DMS153 (cell line): ENCODE measurements at regions not wholly inside any gene's neighbourhood (a gene's known extent, or its start where the extent isn't known, plus 50 kb on each side); places are given as distances from the start of the nearest gene placed in this dataset.
"Not testable (repeated sequence)": the region's sequence is repeated elsewhere in the genome, so short reads cannot be mapped to it uniquely, and the experiment has no call there.

ENCODE experiments used
- DNase-seq: peaks from one replicate; lab custom pipeline; 2025; lab: John Stamatoyannopoulos, UW

DNA sequence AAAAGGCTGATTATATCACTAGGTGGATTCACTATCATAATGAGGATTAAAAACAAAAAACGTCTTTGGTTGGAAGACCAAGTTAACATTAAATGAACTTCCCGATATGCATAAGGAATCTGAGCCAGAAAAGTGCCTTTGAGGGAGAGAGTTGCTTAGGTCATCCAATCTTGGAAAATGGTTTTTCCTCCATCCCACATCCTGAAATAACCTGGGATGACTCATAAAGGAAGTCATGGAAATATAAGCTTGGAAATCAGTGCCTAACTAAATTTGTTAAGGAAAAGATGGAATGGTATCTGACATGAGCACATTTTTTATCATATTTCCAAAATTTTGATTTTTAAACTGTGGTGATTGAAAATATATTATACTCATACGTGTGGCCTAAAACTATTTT, 66.0 kb downstream of the KBTBD8 start:
- no peak for DNase-seq

DNA sequence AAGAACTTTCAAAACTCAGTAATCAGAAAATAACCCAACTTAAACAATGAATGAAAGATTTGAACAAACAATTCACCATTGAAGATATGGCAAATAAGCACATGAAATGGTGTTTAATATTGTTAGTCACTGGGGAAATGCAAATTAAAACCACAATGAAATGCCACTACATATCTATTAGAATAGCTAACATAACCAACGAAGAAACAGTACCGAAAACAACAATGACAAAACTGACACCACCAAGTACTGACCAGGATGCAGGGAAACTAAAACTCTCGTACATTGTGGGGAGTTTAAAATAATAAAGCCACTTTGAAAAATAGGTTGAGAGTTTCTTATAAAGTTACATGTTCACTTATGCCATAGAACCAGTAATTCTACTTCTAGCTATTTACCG, 69.1 kb downstream of the KBTBD8 start:
- DNase-seq: no peak

DNA sequence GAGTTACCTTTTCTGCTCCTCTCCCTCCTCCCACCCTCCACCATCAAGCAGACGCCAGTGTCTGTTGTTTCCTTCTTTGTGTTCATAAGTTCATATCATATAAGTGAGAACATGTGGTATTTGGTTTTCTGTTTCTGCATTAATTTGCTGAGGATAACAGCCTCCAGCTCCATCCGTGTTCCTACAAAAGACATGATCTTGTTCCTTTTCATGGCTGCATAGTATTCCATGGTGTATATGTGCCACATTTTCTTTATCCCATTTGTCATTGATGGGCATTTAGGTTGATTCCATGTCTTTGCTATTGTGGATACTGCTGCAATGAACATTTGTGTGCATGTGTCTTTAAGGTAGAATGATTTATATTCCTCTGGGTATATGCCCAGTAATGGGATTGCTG, 74.5 kb downstream of the KBTBD8 start:
- DNase-seq: not testable (repeated sequence)

DNA sequence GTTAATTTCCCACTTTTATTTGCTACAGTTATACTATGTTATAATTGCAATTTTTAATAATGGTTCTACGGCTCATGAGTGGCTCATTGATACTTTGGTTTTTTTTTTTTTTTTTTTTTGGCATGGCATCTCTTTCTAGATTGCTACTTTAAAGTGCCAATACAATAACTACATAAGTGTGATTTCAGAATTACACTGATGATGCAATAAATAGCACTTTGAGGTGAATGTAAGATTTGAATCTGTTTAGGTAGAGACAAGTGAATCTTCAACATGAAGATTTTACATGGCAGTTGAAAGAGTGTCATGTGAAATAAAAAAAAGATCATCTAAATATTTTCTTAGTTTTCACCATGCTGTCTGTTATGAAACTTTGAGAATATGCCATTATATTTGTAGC, 75.7 kb downstream of the KBTBD8 start:
- no peak for DNase-seq

DNA sequence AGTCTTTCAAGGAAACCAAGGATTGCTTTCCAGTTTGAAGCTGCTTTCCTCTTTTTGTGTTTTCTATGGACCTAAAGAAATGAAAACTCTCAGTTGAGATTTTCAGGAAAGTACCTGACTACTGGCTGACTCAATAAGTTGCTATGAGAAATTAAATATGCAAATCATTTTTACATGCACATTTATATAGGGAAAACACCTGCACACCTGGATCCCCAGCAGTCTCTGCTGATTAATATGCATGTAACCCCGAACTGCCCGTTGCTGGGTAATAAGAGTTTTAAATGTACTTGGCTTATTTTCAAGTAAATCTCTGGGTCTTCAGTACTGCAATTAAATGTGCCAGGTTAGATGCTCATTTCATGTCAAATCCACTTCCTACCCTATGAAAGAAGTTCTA, 77.2 kb downstream of the KBTBD8 start:
- no peak for DNase-seq

DNA sequence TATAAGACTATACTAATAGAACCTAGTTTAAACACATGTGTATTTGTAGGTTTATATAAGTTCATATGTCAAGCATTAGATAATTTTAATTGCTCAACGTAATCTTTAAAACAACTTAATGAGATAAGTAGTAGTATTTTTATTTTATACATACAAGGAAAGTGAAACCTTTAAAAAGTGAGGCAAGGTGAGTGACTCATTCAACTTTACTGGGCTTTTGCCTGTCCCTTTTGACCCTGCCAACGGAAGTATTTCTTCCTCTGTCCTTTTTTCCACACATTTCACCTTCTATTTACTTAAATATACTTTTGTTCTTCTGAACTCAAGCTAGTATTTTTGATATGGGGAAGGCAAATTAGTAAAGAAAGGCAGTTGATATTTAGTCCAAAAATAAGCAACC, 78.5 kb downstream of the KBTBD8 start:
- no peak for DNase-seq

DNA sequence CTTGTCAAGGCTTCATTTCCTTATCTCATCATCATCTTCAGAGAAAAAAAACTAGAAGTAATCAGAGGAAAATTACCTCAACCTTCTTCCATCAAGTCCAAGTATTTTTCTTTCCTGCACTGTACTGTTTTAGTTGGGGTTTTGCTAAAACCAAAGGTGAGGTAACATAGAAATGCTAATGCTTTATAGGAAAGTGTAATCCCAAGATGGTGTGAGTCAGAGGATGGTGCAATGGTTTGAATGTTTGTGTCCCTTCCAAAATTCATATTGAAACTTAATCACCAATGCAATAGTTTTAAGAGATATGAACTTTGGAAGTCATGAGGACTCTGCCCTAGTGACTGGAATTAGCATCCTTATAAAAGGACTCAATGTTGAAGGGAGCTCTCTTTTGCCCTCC, 79.5 kb downstream of the KBTBD8 start:
- DNase-seq: no peak

DNA sequence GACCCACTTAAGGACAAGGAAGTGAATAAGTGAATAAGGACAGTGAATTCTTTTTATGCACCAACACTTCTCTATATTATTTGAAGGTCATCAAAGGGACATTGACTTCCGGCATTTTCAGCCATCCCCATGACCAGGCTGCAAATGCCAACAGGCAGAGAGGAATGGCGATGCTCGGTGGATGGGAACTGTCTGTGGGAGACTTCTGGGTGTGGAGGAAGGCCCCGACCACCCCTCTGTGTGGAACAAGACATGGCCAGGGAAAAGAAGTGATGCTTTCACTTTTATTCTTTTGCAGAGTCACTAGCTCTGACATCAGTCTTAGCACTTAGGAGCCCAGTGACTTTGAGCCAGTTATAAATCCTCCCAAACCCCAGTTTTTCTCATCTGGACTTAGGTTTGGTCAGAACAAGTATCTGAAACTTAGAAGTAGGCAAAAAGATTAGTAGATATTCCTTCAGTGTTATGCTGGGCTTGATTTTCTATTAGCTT, 84.5 kb downstream of the KBTBD8 start:
- DNase-seq: no peak

DNA sequence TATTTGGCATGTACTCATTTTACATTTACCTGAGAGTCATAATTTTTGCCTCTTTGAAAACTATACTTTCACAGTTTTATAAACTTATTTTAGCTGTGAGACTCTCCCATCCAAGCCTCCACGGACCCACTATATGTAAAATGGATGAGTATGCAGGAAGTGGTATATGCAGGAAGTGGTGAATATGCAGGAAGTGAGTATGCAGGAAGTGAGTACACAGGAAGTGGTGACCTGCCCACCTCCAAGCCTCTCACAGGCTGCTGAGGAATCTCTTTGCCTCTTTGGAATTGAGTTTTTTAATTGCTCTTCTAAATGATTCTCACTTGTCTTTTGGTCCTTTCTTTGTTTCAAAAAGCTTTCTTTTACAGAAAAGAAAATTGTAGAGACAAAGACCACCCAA, 85.2 kb downstream of the KBTBD8 start:
- DNase-seq: no peak

DNA sequence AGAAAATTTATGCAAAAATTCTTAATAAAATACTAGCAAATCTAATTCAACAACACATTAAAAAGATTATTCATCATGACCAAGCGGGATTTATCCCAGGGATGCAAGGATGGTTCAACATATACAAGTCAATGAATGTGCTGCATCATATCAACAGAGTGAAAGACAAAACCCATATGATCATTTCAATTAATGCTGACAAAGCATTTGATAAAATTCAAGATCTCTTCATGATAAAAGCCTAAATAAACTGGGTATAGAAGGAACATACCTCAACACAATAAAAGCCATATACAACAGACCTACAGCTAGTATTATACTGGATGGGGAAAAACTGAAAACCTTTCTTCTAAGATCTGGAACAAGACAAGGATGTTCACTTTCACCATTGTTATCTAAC, 89.7 kb downstream of the KBTBD8 start:
- DNase-seq: no peak

DNA sequence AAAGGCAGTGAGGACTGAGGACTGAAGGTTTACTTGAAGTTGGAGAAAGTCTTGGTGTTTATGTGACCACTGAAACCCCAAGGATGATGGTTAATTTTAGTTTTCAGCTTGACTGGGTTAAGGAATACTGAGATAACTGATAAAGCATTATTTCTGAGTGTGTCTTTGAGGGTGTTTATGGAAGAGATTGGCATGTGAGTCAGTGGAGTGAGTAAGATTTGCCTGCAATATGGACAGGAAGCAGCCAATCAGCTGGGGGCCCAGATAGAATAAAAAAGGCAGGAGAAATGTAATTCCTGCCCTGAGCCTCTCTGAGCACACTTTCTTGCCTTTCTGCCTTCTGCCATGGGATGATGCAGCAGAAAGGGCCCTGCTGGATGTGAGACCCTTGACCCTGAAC, 92.4 kb downstream of the KBTBD8 start:
- no peak for DNase-seq

DNA sequence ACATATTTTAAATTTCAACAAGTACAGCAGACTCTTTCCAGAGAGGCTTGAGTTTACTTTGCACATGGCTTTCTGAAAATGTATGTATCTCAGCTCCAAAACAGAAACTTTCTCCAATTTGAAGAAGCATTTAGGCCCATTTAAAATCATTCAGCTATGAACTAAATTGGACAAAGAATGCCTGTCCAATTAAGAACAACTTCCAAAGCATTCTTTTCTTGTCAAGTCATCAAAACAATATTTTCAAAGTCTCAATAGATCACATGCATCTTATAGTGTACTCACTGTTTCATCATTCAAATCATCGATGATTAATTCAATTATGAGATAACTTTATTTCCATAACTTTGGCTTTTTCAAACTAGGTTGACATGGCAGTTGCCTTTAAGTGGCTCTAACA, 95.2 kb downstream of the KBTBD8 start:
- no peak for DNase-seq

DNA sequence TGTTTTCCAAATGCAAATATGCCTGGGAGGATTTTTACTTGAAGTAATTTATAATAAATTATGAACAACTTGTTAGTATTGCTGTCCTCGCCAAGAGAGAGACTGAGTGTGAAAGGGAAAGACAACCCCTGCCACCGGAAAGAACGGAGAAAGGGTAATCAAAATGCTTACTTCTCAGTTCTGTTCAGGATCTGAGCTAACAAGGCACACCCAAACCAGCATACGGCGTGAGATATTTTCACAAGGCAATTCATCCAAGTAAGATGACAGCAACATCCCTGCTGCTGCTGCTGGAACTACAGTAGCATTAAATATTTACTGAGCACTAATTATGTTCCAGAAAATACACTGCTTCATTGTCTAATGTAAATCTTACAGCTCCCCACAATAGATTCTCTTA, 96.1 kb downstream of the KBTBD8 start:
- no peak for DNase-seq

DNA sequence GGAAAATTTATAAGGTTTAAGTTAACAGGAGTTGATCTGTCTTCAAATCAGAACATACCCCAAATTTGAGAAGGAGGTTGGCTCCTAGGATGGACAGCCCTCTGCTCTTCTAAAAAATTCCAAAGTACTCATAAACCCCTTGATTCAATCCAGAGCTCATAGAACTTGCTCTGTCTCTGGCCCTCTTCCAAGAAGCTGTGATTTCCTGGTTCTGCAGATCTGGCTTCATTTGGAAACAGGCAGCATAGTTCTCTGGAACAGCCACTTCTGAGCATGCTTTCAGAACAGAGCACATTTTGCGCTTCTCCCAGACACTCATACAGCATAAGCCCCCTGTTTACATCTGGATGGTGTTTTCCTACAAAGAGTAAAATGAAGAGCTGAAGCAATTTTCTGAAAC, 96.7 kb downstream of the KBTBD8 start:
- DNase-seq: peak; percentile 8

DNA sequence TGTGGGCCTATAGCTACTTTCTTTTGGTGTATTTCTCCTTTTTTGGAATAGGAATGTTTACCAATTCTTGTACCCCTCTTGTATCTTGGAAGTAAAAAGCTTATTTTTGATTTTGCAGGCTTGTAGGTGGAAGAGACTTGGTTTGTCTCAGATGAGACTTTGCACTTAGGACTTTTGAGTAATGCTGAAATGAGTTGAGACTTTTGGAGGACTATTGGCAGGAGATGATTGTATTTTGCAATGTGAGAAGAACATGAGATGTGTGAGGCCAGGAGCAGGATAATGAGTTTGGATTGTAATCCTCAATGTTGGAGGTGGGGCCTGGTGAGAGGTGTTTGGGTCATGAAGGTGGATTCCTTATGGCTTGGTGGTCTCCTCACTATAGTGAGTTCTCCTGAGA, 106.3 kb downstream of the KBTBD8 start:
- DNase-seq: no peak

DNA sequence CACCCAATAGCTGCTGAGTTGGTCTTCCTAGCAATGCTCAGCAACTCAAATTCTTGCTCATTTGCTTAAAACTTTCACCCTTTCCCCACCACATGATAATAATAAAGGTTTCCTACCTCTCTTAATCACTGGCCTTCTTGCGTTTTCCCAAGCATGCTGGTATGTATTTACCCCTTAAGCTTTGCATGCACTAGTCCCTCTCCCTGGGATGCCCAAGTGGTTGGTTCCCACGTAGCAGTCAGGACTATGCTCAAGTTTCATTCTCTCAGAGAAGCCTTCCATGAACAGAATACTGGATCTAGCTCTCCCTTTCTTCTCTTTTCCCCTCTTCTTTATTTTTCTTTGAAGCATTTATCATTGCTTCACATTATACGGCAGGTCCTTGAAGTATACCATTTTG, 108.8 kb downstream of the KBTBD8 start:
- no peak for DNase-seq

DNA sequence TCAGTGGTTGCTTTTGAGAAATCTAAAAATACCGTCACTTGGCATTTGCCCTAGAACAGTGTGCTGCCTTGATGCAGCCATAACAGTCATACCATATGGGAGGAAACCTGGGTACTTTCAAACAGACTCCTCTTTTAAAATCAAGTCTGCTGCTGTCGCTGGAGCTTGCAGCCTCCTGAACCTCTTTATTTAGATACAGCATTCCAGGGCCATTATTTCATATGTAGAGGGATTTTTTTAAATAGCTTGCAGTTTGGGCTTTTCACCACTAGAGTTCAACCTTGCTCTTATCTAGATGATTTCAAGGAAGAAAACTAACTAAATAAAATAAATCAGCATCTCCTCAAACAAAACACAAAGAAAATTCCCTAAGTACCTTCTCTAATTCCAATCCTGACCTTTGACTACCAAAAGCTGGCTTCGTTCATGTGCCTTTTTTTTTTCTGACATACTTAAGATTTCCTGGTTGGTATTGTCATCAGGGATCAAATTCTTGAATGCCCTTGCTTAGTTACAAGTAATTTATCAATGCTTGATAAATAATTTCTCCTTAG, 111.6 kb downstream of the KBTBD8 start:
- no peak for DNase-seq

DNA sequence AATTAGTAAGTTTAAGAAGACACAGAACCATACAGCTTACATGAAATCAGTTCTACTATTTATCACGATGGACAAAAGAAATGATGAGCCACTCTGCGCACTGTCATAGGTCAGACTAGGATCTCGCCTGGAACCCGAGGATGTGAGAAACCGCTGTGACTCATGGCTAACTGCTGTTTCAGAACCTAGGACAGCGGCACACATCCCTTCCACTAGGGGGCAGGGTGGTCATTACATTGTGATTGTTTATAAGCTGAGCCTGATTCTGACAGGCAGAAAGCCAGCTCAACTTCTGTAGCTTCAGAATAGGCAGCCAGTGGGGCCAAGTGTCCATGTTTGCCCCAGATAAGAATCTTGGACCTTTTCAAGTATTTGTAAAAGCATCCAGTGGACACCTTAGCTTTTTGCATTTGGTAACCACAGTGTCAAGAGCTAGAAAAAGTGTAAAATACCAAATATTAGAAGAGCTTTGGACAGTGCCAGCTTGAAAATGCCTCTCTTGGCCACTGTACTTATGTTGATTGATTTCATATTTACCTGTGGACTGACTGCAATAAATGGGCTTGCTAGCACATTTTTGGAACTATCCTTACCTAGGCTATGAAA, 115.8 kb downstream of the KBTBD8 start:
- peak; percentile 39 for DNase-seq

DNA sequence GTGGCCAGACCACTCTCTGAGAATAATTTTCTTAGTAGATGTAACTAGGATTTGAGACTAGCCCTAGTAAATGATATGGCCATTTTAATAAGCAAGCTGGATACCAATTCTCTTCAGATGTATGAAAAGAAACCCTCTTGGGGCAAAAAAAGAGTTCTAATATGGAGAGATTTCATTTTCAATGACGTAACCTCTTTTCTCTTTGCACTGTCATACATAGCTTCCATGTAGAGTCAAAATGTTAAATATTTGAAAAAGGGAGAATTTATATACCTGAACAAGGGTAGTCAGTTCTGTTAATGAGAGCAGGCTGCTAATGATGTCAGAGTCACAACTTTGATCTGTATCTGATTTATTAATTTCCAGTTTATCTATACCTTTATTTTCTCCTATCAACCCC, 120.0 kb downstream of the KBTBD8 start:
- no peak for DNase-seq

DNA sequence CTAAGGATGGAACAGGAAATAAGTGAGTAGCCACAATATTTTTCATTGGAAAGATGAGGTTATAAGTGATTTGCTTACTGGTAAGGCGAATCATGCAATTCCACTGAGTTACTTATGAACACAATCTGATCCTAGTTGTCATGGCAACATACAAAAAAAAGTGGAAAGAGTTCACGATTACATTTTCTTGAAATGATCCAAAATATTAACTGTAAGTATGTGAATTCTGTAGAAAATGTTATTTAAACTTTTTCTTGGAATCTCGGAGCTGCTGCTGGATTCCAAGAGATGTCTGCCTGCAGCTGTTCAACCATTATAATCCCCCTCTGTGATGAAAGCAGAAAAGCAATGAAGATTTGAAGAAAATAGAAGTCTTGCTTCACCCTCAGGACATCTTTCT, 120.5 kb downstream of the KBTBD8 start:
- no peak for DNase-seq

DNA sequence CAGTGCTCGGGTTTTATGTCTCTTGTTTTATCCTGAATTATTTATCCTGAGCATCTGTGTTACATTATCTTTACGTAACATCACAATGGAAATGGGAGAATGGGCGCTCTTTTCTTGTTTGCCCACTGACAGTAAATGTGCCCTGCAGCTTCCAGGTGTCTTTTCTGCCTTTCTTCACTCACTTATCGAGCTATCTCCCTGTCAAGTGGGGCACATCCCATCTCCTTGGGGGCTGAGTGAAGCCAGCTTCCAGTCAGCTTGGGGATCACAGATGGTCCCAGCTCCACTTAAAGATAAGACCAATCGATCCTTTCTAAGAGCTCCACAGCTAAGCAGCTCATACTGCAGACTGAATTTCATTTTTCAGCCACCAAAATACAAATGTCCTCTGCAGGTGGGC, 125.8 kb downstream of the KBTBD8 start:
- DNase-seq: no peak

DNA sequence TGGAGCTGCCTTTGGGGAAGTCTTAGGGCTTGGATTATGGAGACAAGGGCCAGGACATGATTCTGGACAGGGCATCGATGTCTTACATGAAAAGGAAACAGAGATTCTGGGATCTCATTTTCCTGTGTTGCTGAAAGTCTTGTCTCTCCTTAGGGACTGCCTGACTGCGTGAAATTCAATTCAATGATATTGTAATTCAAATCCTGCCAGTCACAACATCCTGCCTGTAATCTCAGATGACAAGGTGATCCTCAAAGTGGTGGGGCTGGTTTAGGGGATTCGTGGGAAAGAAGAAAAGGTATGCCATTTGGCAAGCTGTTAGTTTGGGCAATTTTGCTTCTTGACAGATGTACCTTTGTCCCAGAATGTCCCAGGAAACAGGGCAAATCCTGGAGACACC, 129.1 kb downstream of the KBTBD8 start:
- no peak for DNase-seq

DNA sequence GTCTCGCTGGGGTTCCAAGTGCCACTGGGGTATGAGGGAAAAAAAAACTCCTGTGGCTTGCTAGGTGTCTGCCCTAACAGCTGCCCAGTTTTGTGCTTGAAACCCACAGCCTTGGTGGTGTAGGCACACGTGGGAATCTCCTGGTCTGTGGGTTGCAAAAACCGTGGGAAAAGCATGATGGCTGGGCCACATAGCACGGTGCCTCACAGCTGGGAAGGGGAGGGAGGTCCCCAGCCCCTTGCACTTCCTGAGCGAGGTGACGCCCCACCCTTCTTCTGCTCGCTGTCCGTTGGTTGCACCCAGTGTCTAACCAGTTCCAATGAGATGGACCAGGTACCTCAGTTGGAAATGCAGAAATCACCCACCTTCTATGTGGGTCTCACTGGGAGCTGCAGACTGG, 144.3 kb downstream of the KBTBD8 start:
- no peak for DNase-seq

DNA sequence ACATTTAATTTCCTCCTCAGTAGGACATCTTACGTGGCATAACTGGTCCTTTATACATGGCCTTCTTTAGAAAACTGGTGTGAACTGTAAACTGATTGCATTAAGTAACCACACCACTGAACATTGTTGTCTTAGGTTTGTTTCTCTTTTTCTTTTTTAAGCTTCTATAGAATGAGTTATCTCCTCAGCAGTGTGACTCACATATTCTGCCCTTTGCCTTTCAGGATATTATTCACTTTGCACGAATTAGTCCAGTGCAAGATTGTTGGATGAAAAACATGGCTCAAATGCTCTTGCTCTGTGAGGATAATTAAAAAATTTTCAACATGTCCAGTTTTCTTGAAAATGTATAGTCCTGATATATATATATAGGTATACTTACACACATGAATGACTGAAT, 147.6 kb downstream of the KBTBD8 start:
- no peak for DNase-seq
